Breast epithelium (tissue), 4 donors: ENCODE measurements at regions not wholly inside any gene's neighbourhood (a gene's known extent, or its start where the extent isn't known, plus 50 kb on each side); places are given as distances from the start of the nearest gene placed in this dataset.

Experiments
- DNase-seq, 2 donors: peaks; one replicate each; pipeline ENCODE4 v3.0.0-alpha.2; 2019; ENCODE audit warnings: low spot score in 2 of 2
- H3K27ac ChIP-seq, 2 donors: fragments of 200-600 bp; sonication (generic) in 1 of 2; one replicate each; pipeline ENCODE4 v1.5.1; 2016 to 2019; ENCODE audit warnings: mild to moderate bottlenecking in 1 of 2
- H3K27me3 ChIP-seq, 2 donors: fragments of 200-600 bp; sonication (generic) in 1 of 2; one replicate each; pipeline versions ENCODE4 v1.5.1 to v1.6.0; 2017 to 2019; ENCODE audit warnings: control low read depth in 1 of 2, mild to moderate bottlenecking in 1 of 2
- H3K36me3 ChIP-seq: fragments of 200-600 bp; one replicate; pipeline ENCODE4 v1.5.1; 2019
- H3K4me1 ChIP-seq, 2 donors: fragments of 200-600 bp; sonication (generic); one replicate each; pipeline ENCODE4 v1.5.1; 2016 to 2019; ENCODE audit warnings: control low read depth in 1 of 2
- H3K4me3 ChIP-seq, 3 donors: fragments of 200-600 bp; sonication (generic); 1 replicate in 2 of 3; 2 replicates in 1 of 3; pipeline ENCODE4 v1.5.1; 2016 to 2019; ENCODE audit warnings: mild to moderate bottlenecking in 3 of 3, moderate library complexity in 2 of 3
- H3K9me3 ChIP-seq, 2 donors: fragments of 200-600 bp; sonication (generic) in 1 of 2; one replicate each; pipeline ENCODE4 v1.5.1; 2016 to 2019; ENCODE audit warnings: control low read depth in 1 of 2
- CTCF ChIP-seq, 3 donors: fragments of 450-650 bp; IDR thresholded peaks; one replicate each; pipeline ENCODE4 v1.5.1; 2016 to 2017; ENCODE audit warnings: antibody characterized with exemption in 3 of 3, mild to moderate bottlenecking in 3 of 3, moderate library complexity in 3 of 3
- POLR2A ChIP-seq: fragments of 450-650 bp; IDR thresholded peaks from one replicate; pipeline ENCODE4 v1.6.1; 2016; ENCODE audit warnings: antibody characterized with exemption, mild to moderate bottlenecking, moderate library complexity
- POLR2AphosphoS5 ChIP-seq, 3 donors: sonication (generic); formaldehyde crosslinking; IDR thresholded peaks; one replicate each; pipeline ENCODE4 v1.6.1; 2017; ENCODE audit warnings: antibody characterized with exemption in 3 of 3
- intact Hi-C: fragments of 100-400 bp; cut with DNase I; formaldehyde crosslinking; loops from one replicate; pipeline ENCODE4 v1.15.1; 2023; ENCODE audit warnings: low total_unique reads

DNA sequence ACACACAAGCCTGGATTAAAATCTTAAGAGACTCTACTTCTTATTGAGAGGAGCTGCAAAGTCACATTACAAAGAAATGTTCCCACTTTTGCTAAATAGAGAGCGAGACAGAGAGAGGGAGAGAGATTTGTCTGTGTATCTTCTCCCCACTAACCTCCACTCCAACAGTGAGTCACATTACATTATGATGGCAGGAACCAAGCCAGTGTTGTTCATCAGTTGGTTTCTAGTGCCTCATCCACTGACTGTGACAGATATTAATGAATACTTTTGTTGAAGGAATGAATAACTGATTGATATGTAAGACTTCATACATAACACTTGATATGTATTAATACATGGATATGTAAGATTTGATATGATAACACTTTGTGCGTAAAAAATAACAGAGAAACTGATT lies 258.2 kb upstream of the SORCS1 start:
- intact Hi-C loops, result no loop called here
- TF ChIP-seq POLR2AphosphoS5 (IDR thresholded peaks at IDR 0.05), result no peak
- no peak for DNase-seq
- Histone ChIP-seq H3K27me3 (no peaks in the 10 kb centered on the region), H3K4me1 (no peaks in the 10 kb centered on the region), H3K27ac (no peak overlapping the region), H3K36me3 (no peaks in the 10 kb centered on the region), H3K9me3 (no peaks in the 10 kb centered on the region), H3K4me3 (no peak overlapping the region)

GRCh38 chr10:107420196-107420595 lies 255.7 kb upstream of the SORCS1 start:
- no peaks in the 10 kb centered on the region for H3K36me3 ChIP-seq
- no peak overlapping the region for H3K27ac ChIP-seq
- no peak for TF ChIP-seq POLR2A
- TF ChIP-seq POLR2AphosphoS5 (IDR thresholded peaks at IDR 0.05), result no peak
- TF ChIP-seq CTCF (IDR thresholded peaks at IDR 0.05), result no peak
- H3K27me3 ChIP-seq, result no peaks in the 10 kb centered on the region
- H3K4me3 ChIP-seq, result no peak overlapping the region
- no peaks in the 10 kb centered on the region for H3K9me3 ChIP-seq
- H3K4me1 ChIP-seq, result no peaks in the 10 kb centered on the region
- no peak for DNase-seq
- intact Hi-C loops, result no loop called here

GRCh38 chr10:107418085-107418806 lies 253.7 kb upstream of the SORCS1 start:
- Histone ChIP-seq H3K9me3 (no peaks in the 10 kb centered on the region), H3K27me3 (no peaks in the 10 kb centered on the region), H3K36me3 (no peaks in the 10 kb centered on the region), H3K4me3 (no peak overlapping the region), H3K27ac (no peak overlapping the region), H3K4me1 (no peaks in the 10 kb centered on the region)
- no peak for DNase-seq
- TF ChIP-seq POLR2A, result no peak
- TF ChIP-seq POLR2AphosphoS5 (IDR thresholded peaks at IDR 0.05), result no peak
- TF ChIP-seq CTCF (IDR thresholded peaks at IDR 0.05), result no peak
- intact Hi-C loops, result no loop called here

DNA sequence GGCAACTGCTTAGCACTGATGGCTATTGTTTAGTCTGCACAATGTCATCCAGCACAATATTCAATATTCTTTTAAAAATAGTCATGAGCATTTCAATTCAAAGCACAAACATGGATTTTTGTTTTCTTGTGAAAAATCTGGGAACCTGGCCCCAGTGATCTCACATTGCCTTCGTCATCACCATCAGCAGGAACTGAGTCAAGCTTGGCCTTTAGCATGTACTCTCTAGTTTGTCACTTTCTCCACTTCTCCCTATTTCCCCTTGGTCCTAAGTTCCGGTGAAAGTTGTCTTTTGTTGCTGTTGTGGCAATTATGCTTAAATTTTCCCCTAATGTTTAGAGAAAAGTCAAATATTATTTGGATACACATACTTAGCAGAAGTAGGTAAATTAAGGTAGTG lies 252.9 kb upstream of the SORCS1 start:
- no peak overlapping the region for H3K4me3 ChIP-seq
- H3K27ac ChIP-seq, result no peak overlapping the region
- DNase-seq, result no peak
- no peaks in the 10 kb centered on the region for H3K4me1 ChIP-seq
- H3K27me3 ChIP-seq, result no peaks in the 10 kb centered on the region
- no peaks in the 10 kb centered on the region for H3K36me3 ChIP-seq
- H3K9me3 ChIP-seq, result no peaks in the 10 kb centered on the region
- no peak for TF ChIP-seq POLR2A
- no peak for TF ChIP-seq POLR2AphosphoS5 (IDR thresholded peaks at IDR 0.05)
- no peak for TF ChIP-seq CTCF (IDR thresholded peaks at IDR 0.05)
- intact Hi-C loops, result no loop called here

- intact Hi-C loops, result no loop called here
- H3K36me3 ChIP-seq, result no peaks in the 10 kb centered on the region
- no peak for DNase-seq
- TF ChIP-seq POLR2A (no peak), CTCF (IDR thresholded peaks at IDR 0.05) (no peak), POLR2AphosphoS5 (IDR thresholded peaks at IDR 0.05) (no peak)
- H3K4me3 ChIP-seq, result no peak overlapping the region
- H3K27ac ChIP-seq, result no peak overlapping the region
- H3K27me3 ChIP-seq, result no peaks in the 10 kb centered on the region
- no peaks in the 10 kb centered on the region for H3K9me3 ChIP-seq
- H3K4me1 ChIP-seq, result no peaks in the 10 kb centered on the region
Measured at GRCh38 chr10:107415446-107415845, 250.9 kb upstream of the SORCS1 start.
